Bronchial epithelial cell (primary cell): ENCODE measurements at regions not wholly inside any gene's neighbourhood (a gene's known extent, or its start where the extent isn't known, plus 50 kb on each side); places are given as distances from the start of the nearest gene placed in this dataset.
"Not testable (repeated sequence)": the region's sequence is repeated elsewhere in the genome, so short reads cannot be mapped to it uniquely, and the experiment has no call there.

Experiments used
- DNase-seq: peaks from one replicate; pipeline ENCODE4 v3.0.0-alpha.2; 2010; ENCODE audit warnings: low read depth
- FAIRE-seq: peaks from 2 replicates; lab custom pipeline; 2011; peaks lifted over from hg19 to GRCh38; lab: Jason Lieb, UNC
- H3K27me3 ChIP-seq: 2 replicates; pipeline ENCODE4 v1.5.1; 2011; ENCODE audit warnings: low read length; ENCODE audit not compliant: control insufficient read depth, insufficient read depth
- H3K36me3 ChIP-seq: 2 replicates; pipeline ENCODE4 v1.5.1; 2011; ENCODE audit warnings: low read length; ENCODE audit not compliant: control insufficient read depth, insufficient read depth
- H3K4me3 ChIP-seq: 2 replicates; pipeline ENCODE4 v1.5.1; 2011; ENCODE audit warnings: mild to moderate bottlenecking, low read depth, low read length, control low read depth
- TF ChIP-seq, protein P1 (sequence below): IDR thresholded peaks from 2 replicates; pipeline ENCODE4 v1.5.1; 2011; ENCODE audit warnings: mild to moderate bottlenecking, moderate library complexity, low read length, control low read depth, inconsistent platforms; ENCODE audit not compliant: insufficient read depth, severe bottlenecking

- H3K27me3 ChIP-seq = no peaks in the 10 kb centered on the region
- FAIRE-seq = no peak
- H3K36me3 ChIP-seq = no peaks in the 10 kb centered on the region
- no peak overlapping the region for H3K4me3 ChIP-seq
- TF ChIP-seq, protein P1, sequence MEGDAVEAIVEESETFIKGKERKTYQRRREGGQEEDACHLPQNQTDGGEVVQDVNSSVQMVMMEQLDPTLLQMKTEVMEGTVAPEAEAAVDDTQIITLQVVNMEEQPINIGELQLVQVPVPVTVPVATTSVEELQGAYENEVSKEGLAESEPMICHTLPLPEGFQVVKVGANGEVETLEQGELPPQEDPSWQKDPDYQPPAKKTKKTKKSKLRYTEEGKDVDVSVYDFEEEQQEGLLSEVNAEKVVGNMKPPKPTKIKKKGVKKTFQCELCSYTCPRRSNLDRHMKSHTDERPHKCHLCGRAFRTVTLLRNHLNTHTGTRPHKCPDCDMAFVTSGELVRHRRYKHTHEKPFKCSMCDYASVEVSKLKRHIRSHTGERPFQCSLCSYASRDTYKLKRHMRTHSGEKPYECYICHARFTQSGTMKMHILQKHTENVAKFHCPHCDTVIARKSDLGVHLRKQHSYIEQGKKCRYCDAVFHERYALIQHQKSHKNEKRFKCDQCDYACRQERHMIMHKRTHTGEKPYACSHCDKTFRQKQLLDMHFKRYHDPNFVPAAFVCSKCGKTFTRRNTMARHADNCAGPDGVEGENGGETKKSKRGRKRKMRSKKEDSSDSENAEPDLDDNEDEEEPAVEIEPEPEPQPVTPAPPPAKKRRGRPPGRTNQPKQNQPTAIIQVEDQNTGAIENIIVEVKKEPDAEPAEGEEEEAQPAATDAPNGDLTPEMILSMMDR = no peak
- DNase-seq = no peak
Measured at GRCh38 chr3:6491768-6492167, 369.1 kb upstream of the GRM7 start.

DNA sequence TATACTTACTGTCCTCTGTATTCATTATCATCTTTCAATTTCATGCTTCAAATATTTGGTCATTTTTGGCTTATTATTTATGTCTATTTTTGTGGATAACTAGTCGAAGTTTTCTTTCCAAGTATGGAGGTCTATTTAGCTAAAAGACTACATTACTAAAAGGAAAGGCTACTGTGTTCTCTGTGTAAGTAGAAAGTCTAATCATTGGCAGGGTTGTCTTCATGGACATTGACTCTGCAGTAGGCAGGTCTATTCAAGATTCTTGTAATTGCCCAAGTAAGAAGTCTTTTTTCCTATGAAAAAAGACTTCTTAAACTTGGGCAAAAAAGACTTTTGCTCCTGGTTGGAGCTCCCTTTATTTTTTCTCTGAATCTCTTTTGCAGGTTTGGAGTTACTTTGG, 368.6 kb upstream of the GRM7 start:
- FAIRE-seq = no peak
- Histone ChIP-seq H3K4me3 (no peak overlapping the region), H3K27me3 (no peaks in the 10 kb centered on the region), H3K36me3 (no peaks in the 10 kb centered on the region)
- TF ChIP-seq, protein P1 = no peak
- DNase-seq = no peak

- H3K27me3 ChIP-seq, H3K36me3 ChIP-seq, H3K4me3 ChIP-seq, FAIRE-seq, DNase-seq: not testable (repeated sequence)
Measured at GRCh38 chr3:6498944-6499343, 362.0 kb upstream of the GRM7 start.

GRCh38 chr3:6504347-6504746, 356.6 kb upstream of the GRM7 start:
- no peak for DNase-seq
- TF ChIP-seq, protein P1 = no peak
- FAIRE-seq = no peak
- Histone ChIP-seq H3K27me3 (no peaks in the 10 kb centered on the region), H3K4me3 (no peak overlapping the region), H3K36me3 (no peaks in the 10 kb centered on the region)

DNA sequence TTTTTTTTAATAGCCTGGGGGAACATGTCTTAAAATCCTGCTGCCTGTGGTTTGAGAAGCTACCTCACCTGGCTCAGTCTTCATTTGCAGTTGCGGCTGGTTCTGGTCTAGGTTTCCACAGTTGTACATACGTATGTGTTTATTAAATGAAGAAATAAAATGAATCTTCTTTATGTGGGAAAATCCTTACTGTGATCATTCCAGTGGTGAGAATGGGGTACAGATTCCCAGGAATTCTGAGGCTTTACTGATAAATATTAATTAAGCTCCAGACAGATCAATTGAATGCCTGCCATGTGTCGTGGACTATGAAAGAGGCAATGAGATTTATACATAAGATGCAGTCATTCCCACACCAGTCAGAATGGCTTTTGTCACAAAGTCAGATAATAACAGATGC, 356.1 kb upstream of the GRM7 start:
- Histone ChIP-seq H3K4me3 (no peak overlapping the region), H3K27me3 (no peaks in the 10 kb centered on the region), H3K36me3 (no peaks in the 10 kb centered on the region)
- TF ChIP-seq, protein P1 = no peak
- DNase-seq (no peak), FAIRE-seq (no peak)

- no peak for DNase-seq
- Histone ChIP-seq H3K36me3 (no peaks in the 10 kb centered on the region), H3K4me3 (no peak overlapping the region), H3K27me3 (no peaks in the 10 kb centered on the region)
- TF ChIP-seq, protein P1 = no peak
- FAIRE-seq = no peak
Measured at GRCh38 chr3:6508410-6508759, 352.5 kb upstream of the GRM7 start.
